ENCODE measurements at regions not wholly inside any gene's neighbourhood (a gene's known extent, or its start where the extent isn't known, plus 50 kb on each side); places are given as distances from the start of the nearest gene placed in this dataset.
A peak's percentile ranks its signal among the peaks of the same experiment; 100 is the strongest.

DNA sequence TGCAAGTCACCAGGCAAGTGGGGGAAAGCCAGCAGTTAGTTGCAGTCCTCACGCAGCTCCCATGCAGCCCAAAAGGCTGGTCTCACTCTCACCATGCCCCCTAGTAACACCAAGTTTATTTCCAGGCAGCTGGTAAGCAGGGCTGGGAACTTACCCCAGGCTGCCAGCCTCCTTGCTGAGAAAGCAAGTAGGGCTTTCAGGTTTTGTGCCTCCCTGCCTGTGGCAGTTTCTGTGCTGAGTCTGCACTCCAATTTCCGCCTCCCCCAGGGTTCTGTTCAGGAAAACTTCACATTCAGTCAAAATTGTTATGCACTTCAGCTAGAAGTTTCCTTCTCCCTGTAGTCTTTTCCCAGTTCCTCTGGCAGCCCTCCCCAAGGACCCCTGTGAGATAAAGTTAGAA is 102.0 kb upstream of the SGIP1 start:
- WGBS, 2 experiments (ENCODE audit: extremely low coverage in 1 of 2, insufficient coverage in 1 of 2, insufficient read length in 1 of 2, insufficient replicate concordance in 2 of 2, low coverage in 1 of 2, low lambda C conversion rate in 2 of 2, missing lambda C conversion rate in 1 of 2) = 90% methylated on average over 2 of the region's 2 CpGs; no CpG with 5 or more reads in 1 of the 2 experiments
- Histone ChIP-seq H3K18ac (ENCODE audit: extremely low read depth, low read length) (peak overlapping the region; percentile 32; the same call in 1 of the 2 replicates), H3K4me2 (ENCODE audit: insufficient read depth in 1 of 2, low read depth in 2 of 2, low read length in 2 of 2) (no peak overlapping the region), H3K9me3 (ENCODE audit: insufficient read depth in 2 of 2, low read depth in 1 of 2, low read length in 1 of 2) (peaks cover 0 to 5% of the 10 kb centered on the region in 2 experiments; a peak in 2 of 4 replicates), H3K27me3 (replicated peaks in 1 of 4; ENCODE audit: control insufficient read depth in 3 of 4, extremely low read depth in 1 of 4, insufficient read depth in 3 of 4, low read length in 3 of 4) (no peaks in the 10 kb centered on the region), H3K27ac (ENCODE audit: low read depth, low read length) (no peak overlapping the region), H2BK12ac (ENCODE audit: low read depth, low read length) (0 out of 2 replicates have a peak overlapping the region, but pooled peaks have one; percentile 39), H2BK5ac (ENCODE audit: low read depth, low read length) (no peak overlapping the region), H2BK120ac (replicated peaks; ENCODE audit: low read depth, low read length) (no peak overlapping the region), H3K4me3 (ENCODE audit: extremely low read depth in 1 of 4, insufficient read depth in 2 of 4, low read depth in 3 of 4, low read length in 4 of 4) (no peak overlapping the region), H4K5ac (ENCODE audit: insufficient read length, low read depth, low read length) (no peak overlapping the region), H3K56ac (replicated peaks; ENCODE audit: insufficient read length, low read depth, low read length) (no peak overlapping the region), H3K4ac (replicated peaks; ENCODE audit: insufficient read length, low read depth, low read length) (no peak overlapping the region), H4K8ac (ENCODE audit: extremely low read depth, insufficient read depth, low read length) (peak overlapping the region; percentile 45; the same call in 1 of the 2 replicates), H4K91ac (replicated peaks; ENCODE audit: insufficient read length, low read length) (no peak overlapping the region), H4K20me1 (replicated peaks in 1 of 2; ENCODE audit: control insufficient read depth in 1 of 2, insufficient read depth in 2 of 2, low read length in 2 of 2) (no peaks in the 10 kb centered on the region), H3K79me1 (ENCODE audit: low read depth, low read length) (no peaks in the 10 kb centered on the region), H2AK5ac (ENCODE audit: low read depth, low read length) (no peak overlapping the region), H2BK15ac (ENCODE audit: low read length) (no peak overlapping the region), H3K23me2 (ENCODE audit: low read depth, low read length) (no peaks in the 10 kb centered on the region), H2AFZ (ENCODE audit: low read length) (peak overlapping the region; percentile 77; the same call in 1 of the 2 replicates), H3K9ac (replicated peaks in 1 of 4; ENCODE audit: extremely low read depth in 1 of 4, low read depth in 3 of 4, low read length in 3 of 4) (no peak overlapping the region), H3K79me2 (ENCODE audit: control insufficient read depth in 1 of 2, insufficient read depth in 2 of 2, low read length in 2 of 2) (no peaks in the 10 kb centered on the region), H3K4me1 (replicated peaks in 1 of 4; ENCODE audit: control insufficient read depth in 3 of 4, insufficient read depth in 4 of 4, low read length in 3 of 4) (peaks cover 0 to 2% (median 0%) of the 10 kb centered on the region in 4 experiments; a peak in 1 of 7 replicates), H3K36me3 (ENCODE audit: control insufficient read depth in 2 of 4, insufficient read depth in 4 of 4, low read length in 3 of 4) (peaks cover 0 to 4% (median 0%) of the 10 kb centered on the region in 4 experiments; a peak in 1 of 8 replicates), H2BK20ac (ENCODE audit: low read length) (peak overlapping the region; percentile 32; the same call in 1 of the 2 replicates), H3K14ac (ENCODE audit: insufficient read length) (no peak overlapping the region), H3K23ac (ENCODE audit: insufficient read length) (no peak overlapping the region)
- CTCF ChIA-PET (ENCODE audit: partially characterized antibody) = interaction anchor here (1.2 to 9.7 kb wide), 3 partner anchors 14 to 472 kb away, joined by 4 to 78 read pairs (median 4); no protein-coding TSS in a partner anchor
- DNase-seq (ENCODE audit: low read depth in 1 of 2, low spot score in 2 of 2) = no peak
- no peak for FAIRE-seq
- TF ChIP-seq HDAC2 (IDR thresholded peaks at IDR 0.05; ENCODE audit: borderline replicate concordance in 1 of 2, low read depth in 2 of 2, low read length in 2 of 2) = no peak
- no peak for TF ChIP-seq ATF2 (IDR thresholded peaks at IDR 0.05; ENCODE audit: low read length)
- TF ChIP-seq BCL11A (IDR thresholded peaks at IDR 0.05; ENCODE audit: low read depth in 2 of 2, low read length in 2 of 2) = no peak
- no peak for TF ChIP-seq NRF1 (IDR thresholded peaks at IDR 0.05; ENCODE audit: low read depth, low read length)
- no peak for TF ChIP-seq SIX5 (IDR thresholded peaks at IDR 0.05; ENCODE audit: low read depth, low read length)
- POLR2A ChIA-PET (ENCODE audit: partially characterized antibody) = no interaction called here

All from H1 (cell line).